GM12865 (cell line): ENCODE measurements at regions not wholly inside any gene's neighbourhood (a gene's known extent, or its start where the extent isn't known, plus 50 kb on each side); places are given as distances from the start of the nearest gene placed in this dataset.
A peak's percentile ranks its signal among the peaks of the same experiment; 100 is the strongest.

Experiments
- DNase-seq: peaks from one replicate; pipeline ENCODE4 v3.0.0; 2010; ENCODE audit warnings: low read depth
- H3K4me3 ChIP-seq: 2 replicates; pipeline ENCODE4 v1.5.1; 2011; ENCODE audit warnings: mild to moderate bottlenecking, low read depth, low read length, control low read depth
- TF ChIP-seq, protein P1 (sequence below): IDR thresholded peaks from 2 replicates; pipeline ENCODE4 v1.5.1; 2011; ENCODE audit warnings: low read length, control low read depth, low read depth, inconsistent platforms; ENCODE audit not compliant: insufficient read depth; ENCODE audit errors: missing control alignments

DNA sequence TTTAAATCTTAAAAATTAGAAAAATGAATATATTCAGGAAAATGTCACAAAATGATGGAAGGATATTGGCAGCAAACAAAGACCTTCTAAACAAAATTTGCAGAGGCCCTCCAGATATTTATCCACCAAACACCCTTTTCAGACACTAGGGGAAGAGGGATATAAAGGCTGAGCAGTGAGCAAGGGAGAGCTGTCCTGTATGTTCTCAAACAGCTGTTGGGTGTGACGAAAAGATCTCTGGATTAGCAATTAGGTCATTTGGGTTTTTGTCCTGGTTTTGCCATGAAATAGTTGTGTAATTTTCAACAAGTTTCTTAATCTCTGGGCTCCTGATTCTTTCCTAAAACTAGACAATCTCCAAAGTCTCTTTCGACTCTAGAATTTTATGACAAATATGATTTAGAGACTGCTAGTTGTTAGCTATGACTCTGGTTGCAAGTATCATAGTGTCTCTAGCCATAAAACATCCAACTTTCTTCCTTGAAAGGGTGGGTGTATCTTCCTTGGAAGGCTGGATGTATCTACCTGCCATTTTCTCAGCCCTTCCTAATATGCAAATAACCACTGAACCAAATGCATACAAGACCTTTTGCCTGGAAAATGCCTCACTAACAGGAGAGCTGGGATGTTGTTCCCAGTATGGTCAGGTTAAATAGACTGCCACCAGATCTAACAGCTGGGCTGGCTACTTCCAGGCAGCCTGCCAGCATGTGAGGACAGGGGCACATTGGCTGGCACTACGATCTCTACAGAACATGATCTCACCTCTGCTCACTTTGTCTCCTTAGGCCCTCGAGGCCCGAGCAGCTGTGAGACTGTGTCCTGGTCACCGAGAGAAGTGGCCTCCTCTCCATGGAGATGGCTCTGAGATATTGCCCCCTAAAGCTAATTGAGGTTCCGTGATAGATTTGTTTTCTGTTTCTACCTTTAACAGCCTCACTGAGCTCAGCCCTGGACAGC is 225.5 kb upstream of the JADE1 start:
- no peak for DNase-seq
- no peak overlapping the region for H3K4me3 ChIP-seq
- TF ChIP-seq, protein P1, sequence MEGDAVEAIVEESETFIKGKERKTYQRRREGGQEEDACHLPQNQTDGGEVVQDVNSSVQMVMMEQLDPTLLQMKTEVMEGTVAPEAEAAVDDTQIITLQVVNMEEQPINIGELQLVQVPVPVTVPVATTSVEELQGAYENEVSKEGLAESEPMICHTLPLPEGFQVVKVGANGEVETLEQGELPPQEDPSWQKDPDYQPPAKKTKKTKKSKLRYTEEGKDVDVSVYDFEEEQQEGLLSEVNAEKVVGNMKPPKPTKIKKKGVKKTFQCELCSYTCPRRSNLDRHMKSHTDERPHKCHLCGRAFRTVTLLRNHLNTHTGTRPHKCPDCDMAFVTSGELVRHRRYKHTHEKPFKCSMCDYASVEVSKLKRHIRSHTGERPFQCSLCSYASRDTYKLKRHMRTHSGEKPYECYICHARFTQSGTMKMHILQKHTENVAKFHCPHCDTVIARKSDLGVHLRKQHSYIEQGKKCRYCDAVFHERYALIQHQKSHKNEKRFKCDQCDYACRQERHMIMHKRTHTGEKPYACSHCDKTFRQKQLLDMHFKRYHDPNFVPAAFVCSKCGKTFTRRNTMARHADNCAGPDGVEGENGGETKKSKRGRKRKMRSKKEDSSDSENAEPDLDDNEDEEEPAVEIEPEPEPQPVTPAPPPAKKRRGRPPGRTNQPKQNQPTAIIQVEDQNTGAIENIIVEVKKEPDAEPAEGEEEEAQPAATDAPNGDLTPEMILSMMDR, result no peak

DNA sequence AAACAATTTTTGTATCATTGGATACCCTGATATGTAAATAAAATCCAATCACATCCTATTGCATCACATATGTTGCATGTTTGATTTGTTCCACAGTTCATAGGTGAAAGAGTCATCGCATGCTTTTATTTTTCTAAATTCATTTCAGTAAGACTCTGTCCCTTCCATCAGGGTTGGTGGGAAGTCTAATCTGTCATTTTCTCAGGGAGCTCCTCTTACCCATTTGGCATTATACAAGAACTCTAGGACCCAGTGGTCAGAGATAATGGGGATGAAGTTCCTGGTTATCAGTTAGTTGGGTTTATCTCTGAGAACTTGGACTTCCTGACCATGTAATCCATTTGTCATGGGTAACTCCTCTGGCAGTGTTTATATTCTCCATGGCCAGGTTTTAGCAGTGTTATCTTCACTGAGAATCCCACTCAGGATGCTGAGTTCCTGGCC is 227.1 kb upstream of the JADE1 start:
- no peak overlapping the region for H3K4me3 ChIP-seq
- TF ChIP-seq, protein P1, result no peak
- DNase-seq, result no peak

DNA sequence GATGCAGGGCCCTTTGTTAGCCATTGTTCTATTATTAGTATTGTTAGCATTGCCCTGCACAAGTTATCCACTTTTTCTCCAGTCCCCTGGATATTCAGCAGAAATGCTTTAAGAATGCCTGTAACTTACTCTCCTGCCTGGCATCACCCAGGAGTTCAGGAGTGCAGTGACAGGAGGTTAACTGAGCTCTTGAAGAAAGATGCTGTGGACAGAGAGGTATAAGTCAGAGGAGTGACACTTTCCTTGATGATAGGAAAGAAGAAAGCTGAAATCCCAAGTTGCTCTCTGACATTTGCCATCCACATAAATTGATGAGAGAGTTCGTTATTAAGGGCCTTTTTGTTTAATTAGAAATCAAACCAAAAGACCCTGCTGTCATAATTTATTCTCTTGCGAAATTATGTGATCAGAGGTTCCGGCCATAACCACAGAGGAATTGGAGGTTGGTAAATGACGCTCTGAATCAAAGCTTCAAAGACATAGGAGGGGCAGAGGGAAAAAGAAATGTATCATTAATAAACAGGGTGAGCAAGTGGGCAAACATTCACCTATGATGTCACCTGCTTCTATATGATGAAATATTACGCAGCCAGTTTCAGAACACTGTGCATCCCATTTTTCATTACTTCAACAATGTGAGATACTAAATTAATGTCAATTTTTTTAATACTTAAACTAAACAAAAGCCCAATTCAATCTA is 230.2 kb upstream of the JADE1 start:
- DNase-seq, result no peak
- TF ChIP-seq, protein P1, result no peak
- H3K4me3 ChIP-seq, result no peak overlapping the region

DNA sequence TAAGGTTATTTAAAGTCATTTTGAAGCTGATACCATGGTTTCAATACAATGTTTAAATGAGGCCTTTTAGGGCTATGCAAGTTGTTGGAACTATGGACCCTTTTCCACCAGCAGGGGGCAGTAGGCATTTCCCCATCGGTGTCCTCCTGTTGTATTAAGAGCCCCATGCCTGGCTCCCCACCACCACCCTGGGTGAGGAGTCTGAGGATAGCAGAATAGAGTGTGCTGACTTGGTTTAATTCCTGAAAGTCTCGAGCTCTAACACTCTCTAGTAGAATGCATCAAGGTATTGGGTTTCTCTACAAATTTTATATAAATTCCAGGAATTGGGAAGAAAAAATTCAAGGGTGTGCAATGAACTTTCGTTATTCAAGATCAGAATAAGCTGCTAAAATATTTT is 234.8 kb upstream of the JADE1 start:
- TF ChIP-seq, protein P1, result peak; percentile 73
- peak; percentile 89 for DNase-seq
- H3K4me3 ChIP-seq, result no peak overlapping the region

DNA sequence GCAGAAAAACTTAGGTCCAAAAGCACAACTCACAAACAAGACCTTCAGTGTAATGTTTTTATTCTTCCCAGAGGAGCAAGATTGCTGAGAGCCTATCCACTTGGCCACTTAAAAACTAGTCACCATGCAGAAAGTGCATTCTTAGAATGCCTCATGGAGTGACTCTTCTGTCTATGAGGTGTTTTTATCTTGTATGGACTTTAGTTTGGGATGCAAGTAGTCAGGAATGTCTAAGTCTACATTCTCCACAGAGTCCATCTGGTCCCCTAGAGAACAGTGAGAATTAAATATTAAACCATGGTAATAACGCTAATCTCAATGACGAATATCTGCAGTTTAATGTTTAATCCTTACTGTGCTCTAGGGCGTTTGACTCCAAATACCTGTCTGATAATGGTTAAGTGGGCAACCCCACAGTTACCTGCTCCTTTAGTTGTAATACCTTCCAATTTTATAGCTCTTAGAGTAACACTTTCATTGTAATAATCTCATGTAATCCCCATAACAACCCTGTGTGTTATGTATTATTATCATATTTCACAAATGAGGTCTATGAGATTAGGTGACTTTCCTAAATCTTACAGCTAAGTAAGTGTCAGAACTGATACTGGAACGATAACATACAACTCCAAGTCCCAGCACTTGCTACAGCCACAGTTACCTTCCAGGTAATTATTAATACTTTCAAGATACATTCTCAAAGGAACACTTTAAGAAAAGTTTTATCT is 235.6 kb upstream of the JADE1 start:
- H3K4me3 ChIP-seq, result no peak overlapping the region
- TF ChIP-seq, protein P1, result no peak
- DNase-seq, result no peak

DNA sequence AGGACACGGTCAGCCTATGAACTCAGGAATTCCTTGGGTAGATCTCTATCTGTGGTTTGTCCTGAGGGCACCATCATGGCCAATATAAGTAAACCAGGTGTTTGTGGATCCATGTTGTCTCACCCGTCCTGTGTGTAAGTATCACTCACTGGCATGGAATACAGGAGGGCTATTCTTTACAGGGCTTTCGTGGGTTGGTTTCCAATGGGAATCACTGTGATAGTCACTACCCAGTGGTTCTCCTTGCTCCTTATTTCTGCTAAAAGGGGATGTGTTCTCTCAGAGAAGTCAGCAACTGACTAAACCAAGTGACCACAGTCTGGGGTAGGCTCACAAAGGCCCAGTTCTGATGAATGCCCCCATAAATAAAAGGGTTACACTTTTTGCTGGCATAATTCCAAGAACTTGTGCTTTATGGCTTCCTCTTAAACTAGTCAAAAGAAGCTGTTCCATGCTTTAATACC is 236.7 kb upstream of the JADE1 start:
- no peak for DNase-seq
- no peak overlapping the region for H3K4me3 ChIP-seq
- TF ChIP-seq, protein P1, result no peak
